DND-41 (cell line): ENCODE measurements at regions not wholly inside any gene's neighbourhood (a gene's known extent, or its start where the extent isn't known, plus 50 kb on each side); places are given as distances from the start of the nearest gene placed in this dataset.

Experiments used
- ATAC-seq: fragments of 200-7000 bp; cut with Tn5 transposase; 3 replicates; pipeline ENCODE4 v1.9.1; 2021; ENCODE audit warnings: low read depth; ENCODE audit not compliant: insufficient read depth
- DNase-seq: peaks from one replicate; pipeline ENCODE4 v3.0.0-alpha.2; 2020
- H2AFZ ChIP-seq: 2 replicates; pipeline ENCODE4 v1.6.0; 2012; ENCODE audit warnings: low read depth, low read length
- H3K27ac ChIP-seq: 2 replicates; pipeline ENCODE4 v1.5.1; 2012; ENCODE audit warnings: low read length, inconsistent platforms
- H3K27me3 ChIP-seq: fragments of 200-600 bp; sonication (generic); 2 replicates; pipeline ENCODE4 v1.6.0; 2012; ENCODE audit warnings: low read length, mild to moderate bottlenecking, inconsistent platforms; ENCODE audit not compliant: insufficient read depth, poor library complexity
- H3K36me3 ChIP-seq: 2 replicates; pipeline ENCODE4 v1.5.1; 2012; ENCODE audit warnings: low read length, inconsistent platforms; ENCODE audit not compliant: insufficient read depth
- H3K4me1 ChIP-seq: 2 replicates; pipeline ENCODE4 v1.5.1; 2012; ENCODE audit warnings: mild to moderate bottlenecking, low read length; ENCODE audit not compliant: insufficient read depth
- H3K4me2 ChIP-seq: 2 replicates; pipeline ENCODE4 v1.6.0; 2012; ENCODE audit warnings: mild to moderate bottlenecking, moderate library complexity, low read length, inconsistent platforms; ENCODE audit not compliant: insufficient read depth
- H3K4me3 ChIP-seq, 2 experiments: fragments of 200-600 bp in 1 of 2; shearing (Covaris generic) in 1 of 2; 2 replicates each; pipeline ENCODE4 v1.5.1; 2012 to 2016; ENCODE audit warnings: inconsistent platforms in 2 of 2, low read length in 2 of 2, mild to moderate bottlenecking in 2 of 2, low read depth in 1 of 2, moderate library complexity in 1 of 2
- H3K79me2 ChIP-seq: 2 replicates; pipeline ENCODE4 v1.6.0; 2012; ENCODE audit warnings: low read length, inconsistent platforms; ENCODE audit not compliant: insufficient read depth
- H3K9ac ChIP-seq: 2 replicates; pipeline ENCODE4 v1.6.0; 2012; ENCODE audit warnings: low read depth, mild to moderate bottlenecking, inconsistent platforms, low read length, moderate library complexity
- H3K9me3 ChIP-seq: 2 replicates; pipeline ENCODE4 v1.5.1; 2012; ENCODE audit warnings: low read length, moderate library complexity, mild to moderate bottlenecking, inconsistent platforms; ENCODE audit not compliant: insufficient read depth, severe bottlenecking
- H4K20me1 ChIP-seq: 2 replicates; pipeline ENCODE4 v1.6.0; 2012; ENCODE audit warnings: low read length; ENCODE audit not compliant: insufficient read depth
- CTCF ChIP-seq: IDR thresholded peaks from 2 replicates; pipeline ENCODE4 v1.5.1; 2012; ENCODE audit warnings: borderline replicate concordance, low read length, moderate library complexity, mild to moderate bottlenecking; ENCODE audit not compliant: poor library complexity, severe bottlenecking; ENCODE audit errors: extremely low read depth
- EZH2 ChIP-seq: IDR thresholded peaks from 3 replicates; pipeline ENCODE4 v1.6.1; 2012; ENCODE audit warnings: borderline replicate concordance, low read depth, mild to moderate bottlenecking, moderate library complexity, low read length, inconsistent platforms; ENCODE audit not compliant: severe bottlenecking

GRCh38 chr10:65710306-65710705 lies 1215.5 kb upstream of the LRRTM3 start:
- Histone ChIP-seq H4K20me1 (no peaks in the 10 kb centered on the region), H3K27ac (no peak overlapping the region), H3K36me3 (no peaks in the 10 kb centered on the region), H3K79me2 (no peaks in the 10 kb centered on the region), H3K9ac (no peak overlapping the region), H3K4me2 (no peak overlapping the region), H3K9me3 (no peaks in the 10 kb centered on the region), H3K27me3 (no peaks in the 10 kb centered on the region), H2AFZ (no peak overlapping the region), H3K4me1 (no peaks in the 10 kb centered on the region), H3K4me3 (no peak overlapping the region)
- TF ChIP-seq EZH2 (no peak), CTCF (no peak)
- ATAC-seq (no peak), DNase-seq (no peak)

- Histone ChIP-seq H4K20me1 (no peaks in the 10 kb centered on the region), H3K27ac (no peak overlapping the region), H3K36me3 (no peaks in the 10 kb centered on the region), H3K9ac (no peak overlapping the region), H3K27me3 (no peaks in the 10 kb centered on the region), H3K9me3 (no peaks in the 10 kb centered on the region), H3K4me2 (no peak overlapping the region), H3K4me3 (no peak overlapping the region), H3K79me2 (no peaks in the 10 kb centered on the region), H2AFZ (no peak overlapping the region), H3K4me1 (no peaks in the 10 kb centered on the region)
- DNase-seq (no peak), ATAC-seq (no peak)
- TF ChIP-seq CTCF: no peak
- TF ChIP-seq EZH2: no peak
These were observed 1206.0 kb upstream of the LRRTM3 start for GRCh38 chr10:65719790-65720189.

GRCh38 chr10:65720901-65721300 lies 1204.9 kb upstream of the LRRTM3 start:
- no peaks in the 10 kb centered on the region for H3K4me1 ChIP-seq
- H2AFZ ChIP-seq: no peak overlapping the region
- H3K4me2 ChIP-seq: no peak overlapping the region
- no peaks in the 10 kb centered on the region for H3K36me3 ChIP-seq
- H4K20me1 ChIP-seq: no peaks in the 10 kb centered on the region
- no peak for ATAC-seq
- H3K79me2 ChIP-seq: no peaks in the 10 kb centered on the region
- no peak overlapping the region for H3K9ac ChIP-seq
- no peaks in the 10 kb centered on the region for H3K9me3 ChIP-seq
- no peak overlapping the region for H3K4me3 ChIP-seq
- TF ChIP-seq CTCF (no peak), EZH2 (no peak)
- DNase-seq: no peak
- H3K27me3 ChIP-seq: no peaks in the 10 kb centered on the region
- H3K27ac ChIP-seq: no peak overlapping the region

GRCh38 chr10:65723525-65723924 lies 1202.3 kb upstream of the LRRTM3 start:
- H3K27ac ChIP-seq: no peak overlapping the region
- ATAC-seq: no peak
- no peak overlapping the region for H3K4me2 ChIP-seq

More at GRCh38 chr10:65723525-65723924, 1202.3 kb upstream of the LRRTM3 start:
- no peaks in the 10 kb centered on the region for H3K36me3 ChIP-seq
- H3K4me3 ChIP-seq: no peak overlapping the region
- DNase-seq: no peak
- H3K9me3 ChIP-seq: no peaks in the 10 kb centered on the region
- no peak overlapping the region for H2AFZ ChIP-seq
- no peaks in the 10 kb centered on the region for H4K20me1 ChIP-seq
- no peaks in the 10 kb centered on the region for H3K4me1 ChIP-seq
- H3K9ac ChIP-seq: no peak overlapping the region
- no peaks in the 10 kb centered on the region for H3K27me3 ChIP-seq
- no peaks in the 10 kb centered on the region for H3K79me2 ChIP-seq
- TF ChIP-seq EZH2 (no peak), CTCF (no peak)
